ENCODE measurements at regions not wholly inside any gene's neighbourhood (a gene's known extent, or its start where the extent isn't known, plus 50 kb on each side); places are given as distances from the start of the nearest gene placed in this dataset.

- TF ChIP-seq MYC (IDR thresholded peaks at IDR 0.05; ENCODE audit: low read depth, low read length) (no peak), POLR2AphosphoS5 (IDR thresholded peaks at IDR 0.05; ENCODE audit: insufficient read depth, low read depth, low read length) (no peak), POLR2A (IDR thresholded peaks at IDR 0.05; ENCODE audit: low read depth, low read length) (no peak), EZH2 (IDR thresholded peaks at IDR 0.05; ENCODE audit: borderline replicate concordance, low read depth, low read length, severe bottlenecking) (no peak), JUN (IDR thresholded peaks at IDR 0.05; ENCODE audit: borderline replicate concordance, insufficient read depth, insufficient read length, low read depth) (no peak), FOS (IDR thresholded peaks at IDR 0.05; ENCODE audit: borderline replicate concordance, insufficient read depth, low read length) (no peak), CTCF (IDR thresholded peaks at IDR 0.05; ENCODE audit: extremely low read depth in 1 of 2, insufficient read depth in 1 of 2, low read depth in 1 of 2, low read length in 2 of 2) (no peak), GATA2 (IDR thresholded peaks at IDR 0.05; ENCODE audit: insufficient read depth, insufficient read length, low read depth, low read length) (no peak)
- TF ChIP-seq, protein P1, sequence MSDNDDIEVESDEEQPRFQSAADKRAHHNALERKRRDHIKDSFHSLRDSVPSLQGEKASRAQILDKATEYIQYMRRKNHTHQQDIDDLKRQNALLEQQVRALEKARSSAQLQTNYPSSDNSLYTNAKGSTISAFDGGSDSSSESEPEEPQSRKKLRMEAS (IDR thresholded peaks at IDR 0.05; ENCODE audit: insufficient read depth, insufficient read length): no peak
- CTCF ChIA-PET: interaction anchor here (1.0 kb wide), 1 partner anchor 948 kb away, joined by 3 read pairs; no protein-coding TSS in a partner anchor
- H3K27ac ChIP-seq (ENCODE audit: insufficient read depth, low read depth, low read length): no peak overlapping the region
- no peak overlapping the region for H2AFZ ChIP-seq (ENCODE audit: low read depth, low read length)
- FAIRE-seq (no peak), DNase-seq (ENCODE audit: low read depth, low spot score) (no peak)
- H3K9me1 ChIP-seq (replicated peaks; ENCODE audit: control insufficient read depth, extremely low read depth, insufficient read depth, low read length): no peaks in the 10 kb centered on the region
- H4K20me1 ChIP-seq (replicated peaks; ENCODE audit: control insufficient read depth, extremely low read depth, insufficient read depth, low read length): no peaks in the 10 kb centered on the region
- H3K4me3 ChIP-seq (replicated peaks in 1 of 3; ENCODE audit: insufficient read depth in 1 of 3, low read depth in 1 of 3, low read length in 3 of 3): no peak overlapping the region
- dilution Hi-C loops (cut with MboI; ENCODE audit: extremely low pct_ligation_motif_present, low sequenced_read_pairs): no loop called here
- H3K4me2 ChIP-seq (ENCODE audit: insufficient read depth, low read length): no peak overlapping the region
- POLR2A ChIA-PET: no interaction called here
- H3K27me3 ChIP-seq (ENCODE audit: control insufficient read depth in 2 of 2, insufficient read depth in 2 of 2, low read length in 2 of 2): peaks cover 2 to 4% of the 10 kb centered on the region in 2 experiments
- no peaks in the 10 kb centered on the region for H3K4me1 ChIP-seq (ENCODE audit: control insufficient read depth, extremely low read depth, insufficient read depth, low read length)
- BruUV-seq (replicated peaks): no TSS peak
- no peaks in the 10 kb centered on the region for H3K36me3 ChIP-seq (ENCODE audit: control insufficient read depth in 2 of 2, extremely low read depth in 1 of 2, insufficient read depth in 2 of 2, low read length in 2 of 2)
- intact Hi-C loops (cut with micrococcal nuclease): no loop called here
- no peak overlapping the region for H3K9ac ChIP-seq (replicated peaks; ENCODE audit: extremely low read depth, insufficient read depth, low read length)
- no peaks in the 10 kb centered on the region for H3K79me2 ChIP-seq (ENCODE audit: control insufficient read depth, insufficient read depth, low read length)
- H3K9me3 ChIP-seq (replicated peaks; ENCODE audit: control insufficient read depth, insufficient read depth, low read length): no peaks in the 10 kb centered on the region
These were observed 125.3 kb upstream of the SPACA1 start for GRCh38 chr6:87922196-87922946.
